GM18508 (cell line): ENCODE measurements at regions not wholly inside any gene's neighbourhood (a gene's known extent, or its start where the extent isn't known, plus 50 kb on each side); places are given as distances from the start of the nearest gene placed in this dataset.

ENCODE experiments used
- ATAC-seq: cut with Tn5 transposase; IDR thresholded peaks from one replicate; pipeline ENCODE4 v1.9.1; 2021; ENCODE audit warnings: moderate number of reproducible peaks; ENCODE audit not compliant: insufficient read depth, unreplicated experiment

- ATAC-seq, result no peak
Measured at GRCh38 chr7:132733860-132734259, 157.6 kb upstream of the PLXNA4 start.

GRCh38 chr7:132732321-132732865 is 156.1 kb upstream of the PLXNA4 start:
- no peak for ATAC-seq

- no peak for ATAC-seq
Measured at GRCh38 chr7:132730105-132730504, 153.8 kb upstream of the PLXNA4 start.

- ATAC-seq, result no peak
Measured at GRCh38 chr7:132723506-132724081, 147.3 kb upstream of the PLXNA4 start.

- ATAC-seq, result no peak
Measured at GRCh38 chr7:132720835-132721234, 144.6 kb upstream of the PLXNA4 start.

GRCh38 chr7:132713893-132714292 is 137.6 kb upstream of the PLXNA4 start:
- no peak for ATAC-seq

GRCh38 chr7:132709971-132710567 is 133.8 kb upstream of the PLXNA4 start:
- no peak for ATAC-seq

GRCh38 chr7:132708470-132708869 is 132.2 kb upstream of the PLXNA4 start:
- ATAC-seq, result no peak

GRCh38 chr7:132705146-132705545 is 128.9 kb upstream of the PLXNA4 start:
- ATAC-seq, result no peak

GRCh38 chr7:132703742-132704141 is 127.5 kb upstream of the PLXNA4 start:
- no peak for ATAC-seq

GRCh38 chr7:132697003-132697402 is 120.7 kb upstream of the PLXNA4 start:
- no peak for ATAC-seq

GRCh38 chr7:132696332-132696731 is 120.1 kb upstream of the PLXNA4 start:
- no peak for ATAC-seq

GRCh38 chr7:132691201-132691600 is 114.9 kb upstream of the PLXNA4 start:
- no peak for ATAC-seq

- no peak for ATAC-seq
Measured at GRCh38 chr7:132690174-132690573, 113.9 kb upstream of the PLXNA4 start.

- ATAC-seq, result no peak
Measured at GRCh38 chr7:132687981-132688383, 111.7 kb upstream of the PLXNA4 start.

GRCh38 chr7:132687016-132687415 is 110.7 kb upstream of the PLXNA4 start:
- no peak for ATAC-seq

- no peak for ATAC-seq
Measured at GRCh38 chr7:132685277-132685676, 109.0 kb upstream of the PLXNA4 start.

- no peak for ATAC-seq
Measured at GRCh38 chr7:132683896-132684690, 107.8 kb upstream of the PLXNA4 start.

GRCh38 chr7:132681951-132682350 is 105.7 kb upstream of the PLXNA4 start:
- ATAC-seq, result no peak

GRCh38 chr7:132680590-132680989 is 104.3 kb upstream of the PLXNA4 start:
- ATAC-seq, result no peak

- no peak for ATAC-seq
Measured at GRCh38 chr7:132678656-132679055, 102.4 kb upstream of the PLXNA4 start.
